ENCODE measurements at regions not wholly inside any gene's neighbourhood (a gene's known extent, or its start where the extent isn't known, plus 50 kb on each side); places are given as distances from the start of the nearest gene placed in this dataset.

- TF ChIP-seq SNAPC4 (CRISPR knock-in tag; IDR thresholded peaks at IDR 0.05) (0 out of 2 replicates have a peak, but pooled peaks have one; percentile 69), SYNCRIP (IDR thresholded peaks at IDR 0.05; ENCODE audit: insufficient read depth, low read depth, low read length) (no peak), ZNF512 (CRISPR knock-in tag; IDR thresholded peaks at IDR 0.05) (peak; percentile 0; the same call in 1 of the 2 replicates), ZFP62 (CRISPR knock-in tag; IDR thresholded peaks at IDR 0.05) (no peak), KMT2A (CRISPR knock-in tag; IDR thresholded peaks at IDR 0.05) (peak; percentile 67; the same call in 1 of the 2 replicates), SRSF9 (IDR thresholded peaks at IDR 0.05; ENCODE audit: borderline replicate concordance, insufficient read depth, low read depth, low read length, poor library complexity, severe bottlenecking) (no peak), KLF13 (CRISPR knock-in tag; IDR thresholded peaks at IDR 0.05) (no peak), ARID5B (CRISPR knock-in tag; IDR thresholded peaks at IDR 0.05) (peak; percentile 95), PAF1 (CRISPR knock-in tag; IDR thresholded peaks at IDR 0.05) (no peak; the same call in 1 of the 2 replicates), ZNF713 (CRISPR knock-in tag; IDR thresholded peaks at IDR 0.05) (no peak; the same call in 1 of the 2 replicates), ZBTB43 (CRISPR knock-in tag; conservative IDR thresholded peaks at IDR 0.05) (0 out of 2 replicates have a peak, but pooled peaks have one; percentile 26), KLF11 (CRISPR knock-in tag; IDR thresholded peaks at IDR 0.05) (0 out of 2 replicates have a peak, but pooled peaks have one; percentile 37), TEAD2 (CRISPR knock-in tag; IDR thresholded peaks at IDR 0.05) (no peak), DNMT1 (CRISPR knock-in tag; IDR thresholded peaks at IDR 0.05) (no peak), SMAD1 (CRISPR knock-in tag; IDR thresholded peaks at IDR 0.05; ENCODE audit: borderline replicate concordance, low read depth) (no peak), ZNF432 (CRISPR knock-in tag; IDR thresholded peaks at IDR 0.05; ENCODE audit: borderline replicate concordance) (no peak), KAT8 (CRISPR knock-in tag; IDR thresholded peaks at IDR 0.05) (peak; percentile 83), ZSCAN22 (CRISPR knock-in tag; IDR thresholded peaks at IDR 0.05) (peak; percentile 53; the same call in 1 of the 2 replicates)
Measured at GRCh38 chr1:234957330-234958065, 171.1 kb downstream of the TOMM20 start (continued).
